AG09309 (cell line): ENCODE measurements at regions not wholly inside any gene's neighbourhood (a gene's known extent, or its start where the extent isn't known, plus 50 kb on each side); places are given as distances from the start of the nearest gene placed in this dataset.
"Not testable (repeated sequence)": the region's sequence is repeated elsewhere in the genome, so short reads cannot be mapped to it uniquely, and the experiment has no call there.

ENCODE experiments used
- DNase-seq: peaks from one replicate; pipeline ENCODE4 v3.0.0-alpha.2; 2010; ENCODE audit warnings: low read depth
- H3K4me3 ChIP-seq: 2 replicates; pipeline ENCODE4 v1.5.1; 2011; ENCODE audit warnings: mild to moderate bottlenecking, low read depth, low read length, moderate library complexity; ENCODE audit not compliant: control insufficient read depth
- CTCF ChIP-seq: IDR thresholded peaks from 2 replicates; pipeline ENCODE4 v1.5.1; 2011; ENCODE audit warnings: mild to moderate bottlenecking, low read depth, low read length, inconsistent platforms; ENCODE audit not compliant: insufficient read depth, control insufficient read depth; ENCODE audit errors: missing control alignments

GRCh38 chr6:6826095-6826901, 237.8 kb downstream of the LY86 start:
- H3K4me3 ChIP-seq: no peak overlapping the region
- no peak for DNase-seq
- TF ChIP-seq CTCF: no peak

- DNase-seq: no peak
- H3K4me3 ChIP-seq: no peak overlapping the region
- no peak for TF ChIP-seq CTCF
Measured at GRCh38 chr6:6826961-6827360, 238.4 kb downstream of the LY86 start.

- DNase-seq: no peak
- no peak for TF ChIP-seq CTCF
- H3K4me3 ChIP-seq: no peak overlapping the region
Measured at GRCh38 chr6:6829872-6830685, 241.6 kb downstream of the LY86 start.

- not testable (repeated sequence) for H3K4me3 ChIP-seq, DNase-seq
Measured at GRCh38 chr6:6830686-6831063, 242.2 kb downstream of the LY86 start.

GRCh38 chr6:6832439-6832838, 243.9 kb downstream of the LY86 start:
- no peak for TF ChIP-seq CTCF
- DNase-seq: no peak

GRCh38 chr6:6834356-6835222, 246.1 kb downstream of the LY86 start:
- no peak overlapping the region for H3K4me3 ChIP-seq
- no peak for DNase-seq
- no peak for TF ChIP-seq CTCF

More at GRCh38 chr6:6832439-6832838, 243.9 kb downstream of the LY86 start:
- H3K4me3 ChIP-seq: no peak overlapping the region
